Stomach (tissue), 8 donors: ENCODE measurements at regions not wholly inside any gene's neighbourhood (a gene's known extent, or its start where the extent isn't known, plus 50 kb on each side); places are given as distances from the start of the nearest gene placed in this dataset.

Experiments
- DNase-seq, 2 donors: peaks; one replicate each; pipeline versions ENCODE4 v3.0.0 to v3.0.0-alpha.2; 2013 to 2019
- H3K27ac ChIP-seq, 5 donors: fragments of 200-600 bp in 4 of 5; sonication (generic) in 4 of 5; one replicate each; pipeline ENCODE4 v1.5.1; 2013 to 2019; ENCODE audit warnings: mild to moderate bottlenecking in 1 of 5, moderate library complexity in 1 of 5
- H3K27me3 ChIP-seq, 3 donors: fragments of 200-600 bp; sonication (generic); one replicate each; pipeline ENCODE4 v1.5.1; 2017 to 2019; ENCODE audit warnings: mixed run types in 1 of 3
- H3K36me3 ChIP-seq, 4 donors: fragments of 200-600 bp; sonication (generic); 1 replicate in 3 of 4; 2 replicates in 1 of 4; pipeline ENCODE4 v1.5.1; 2016 to 2019
- H3K4me1 ChIP-seq, 4 donors: fragments of 200-600 bp; sonication (generic); one replicate each; pipeline ENCODE4 v1.5.1; 2016 to 2019
- H3K4me3 ChIP-seq, 4 donors: fragments of 200-600 bp; sonication (generic) in 3 of 4; one replicate each; pipeline ENCODE4 v1.5.1; 2016 to 2019; ENCODE audit warnings: mild to moderate bottlenecking in 1 of 4
- H3K9me3 ChIP-seq, 4 donors: fragments of 200-600 bp; sonication (generic); one replicate each; pipeline ENCODE4 v1.5.1; 2016 to 2019
- EP300 ChIP-seq: sonication (generic); formaldehyde crosslinking; IDR thresholded peaks from one replicate; pipeline ENCODE4 v1.6.1; 2017; ENCODE audit warnings: antibody characterized with exemption
- POLR2A ChIP-seq, 4 donors: fragments of 450-650 bp; IDR thresholded peaks; one replicate each; pipeline ENCODE4 v1.6.1; 2016; ENCODE audit warnings: antibody characterized with exemption in 4 of 4, control low read depth in 2 of 4, mild to moderate bottlenecking in 1 of 4, moderate library complexity in 1 of 4
- POLR2AphosphoS5 ChIP-seq, 3 donors: sonication (generic); formaldehyde crosslinking; IDR thresholded peaks; one replicate each; pipeline ENCODE4 v1.6.1; 2016; ENCODE audit warnings: antibody characterized with exemption in 3 of 3
- WGBS, 5 donors: extraction: QIAGEN DNeasy Blood & Tissue Kit in 3 of 5; methylation state at CpG; one replicate each; pipeline versions ENCODE4 v1.1.5 to v1.1.7; 2013 to 2018; 5-methylcytosine and 5-hydroxymethylcytosine counted together
- intact Hi-C: fragments of 100-400 bp; cut with DNase I; formaldehyde crosslinking; loops from one replicate; pipeline ENCODE4 v1.15.1; 2023; ENCODE audit warnings: low total_unique reads
- TF ChIP-seq, protein P1 (sequence below), 7 experiments: fragments of 450-650 bp in 4 of 7; fragments of 200-600 bp in 3 of 7; sonication (generic) in 3 of 7; IDR thresholded peaks; one replicate each; pipeline ENCODE4 v1.5.1; 2016 to 2019; ENCODE audit warnings: antibody characterized with exemption in 7 of 7, control low read depth in 2 of 7, mild to moderate bottlenecking in 1 of 7
- donor health status: healthy with polysubstance abuse.
- donor health status: Bipolar disorder and iron deficiency.
- donor health status: healthy.

DNA sequence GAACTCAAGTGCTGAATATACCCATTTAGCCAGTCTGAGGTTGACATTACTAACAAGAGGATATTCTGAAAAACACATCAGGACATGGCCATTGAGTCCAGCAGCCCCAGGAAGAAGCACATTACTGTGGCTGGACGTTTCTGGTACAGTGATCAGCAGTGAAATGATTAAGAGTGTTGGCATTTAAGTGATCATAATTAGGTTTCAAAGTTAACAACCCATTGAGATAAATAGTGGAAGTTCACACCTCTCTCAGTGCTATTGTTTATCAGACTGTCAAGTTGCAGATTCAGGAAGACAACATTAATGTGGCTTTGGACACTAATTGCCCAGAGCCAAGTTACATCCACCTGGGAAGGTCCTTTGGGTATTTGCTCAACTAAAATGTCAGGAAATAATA lies 139.5 kb upstream of the GAREM1 start:
- Histone ChIP-seq H3K9me3 (peaks cover 0 to 1% (median 0%) of the 10 kb centered on the region in 4 donors), H3K4me3 (no peak overlapping the region), H3K27ac (no peak overlapping the region), H3K27me3 (no peaks in the 10 kb centered on the region), H3K36me3 (no peaks in the 10 kb centered on the region), H3K4me1 (no peaks in the 10 kb centered on the region)
- WGBS, 5 donors: 0 to 28% (median 19%) methylated on average over 1 of the region's 1 CpG
- TF ChIP-seq POLR2AphosphoS5 (IDR thresholded peaks at IDR 0.05): no peak
- TF ChIP-seq, protein P1, sequence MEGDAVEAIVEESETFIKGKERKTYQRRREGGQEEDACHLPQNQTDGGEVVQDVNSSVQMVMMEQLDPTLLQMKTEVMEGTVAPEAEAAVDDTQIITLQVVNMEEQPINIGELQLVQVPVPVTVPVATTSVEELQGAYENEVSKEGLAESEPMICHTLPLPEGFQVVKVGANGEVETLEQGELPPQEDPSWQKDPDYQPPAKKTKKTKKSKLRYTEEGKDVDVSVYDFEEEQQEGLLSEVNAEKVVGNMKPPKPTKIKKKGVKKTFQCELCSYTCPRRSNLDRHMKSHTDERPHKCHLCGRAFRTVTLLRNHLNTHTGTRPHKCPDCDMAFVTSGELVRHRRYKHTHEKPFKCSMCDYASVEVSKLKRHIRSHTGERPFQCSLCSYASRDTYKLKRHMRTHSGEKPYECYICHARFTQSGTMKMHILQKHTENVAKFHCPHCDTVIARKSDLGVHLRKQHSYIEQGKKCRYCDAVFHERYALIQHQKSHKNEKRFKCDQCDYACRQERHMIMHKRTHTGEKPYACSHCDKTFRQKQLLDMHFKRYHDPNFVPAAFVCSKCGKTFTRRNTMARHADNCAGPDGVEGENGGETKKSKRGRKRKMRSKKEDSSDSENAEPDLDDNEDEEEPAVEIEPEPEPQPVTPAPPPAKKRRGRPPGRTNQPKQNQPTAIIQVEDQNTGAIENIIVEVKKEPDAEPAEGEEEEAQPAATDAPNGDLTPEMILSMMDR (IDR thresholded peaks at IDR 0.05): no peak
- TF ChIP-seq EP300: no peak
- no peak for TF ChIP-seq POLR2A (IDR thresholded peaks at IDR 0.05)
- intact Hi-C loops: no loop called here
- DNase-seq: no peak

DNA sequence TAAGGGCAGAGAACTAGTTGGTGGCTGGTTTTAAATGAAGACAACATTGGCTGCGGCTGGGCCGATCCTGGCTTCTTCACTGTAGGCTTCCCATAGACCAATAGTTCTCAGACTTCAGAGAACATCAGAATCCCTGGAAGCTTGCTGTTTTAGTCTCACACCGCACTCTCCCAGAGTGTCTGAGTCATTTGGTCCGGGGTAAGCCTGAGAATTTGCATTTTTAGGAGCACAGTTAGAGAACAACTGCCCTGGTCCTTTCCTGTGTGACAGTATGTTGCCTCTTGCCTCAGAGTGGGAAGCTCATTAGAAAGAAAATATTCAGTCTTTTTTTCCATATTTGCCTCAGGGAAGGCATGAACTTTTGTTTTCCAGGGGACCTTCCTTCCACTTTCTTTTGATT lies 137.1 kb upstream of the GAREM1 start:
- WGBS, 5 donors: 75 to 83% (median 82%) methylated on average over 4 of the region's 4 CpGs
- no peak overlapping the region for H3K4me3 ChIP-seq
- H3K4me1 ChIP-seq: no peaks in the 10 kb centered on the region

DNA sequence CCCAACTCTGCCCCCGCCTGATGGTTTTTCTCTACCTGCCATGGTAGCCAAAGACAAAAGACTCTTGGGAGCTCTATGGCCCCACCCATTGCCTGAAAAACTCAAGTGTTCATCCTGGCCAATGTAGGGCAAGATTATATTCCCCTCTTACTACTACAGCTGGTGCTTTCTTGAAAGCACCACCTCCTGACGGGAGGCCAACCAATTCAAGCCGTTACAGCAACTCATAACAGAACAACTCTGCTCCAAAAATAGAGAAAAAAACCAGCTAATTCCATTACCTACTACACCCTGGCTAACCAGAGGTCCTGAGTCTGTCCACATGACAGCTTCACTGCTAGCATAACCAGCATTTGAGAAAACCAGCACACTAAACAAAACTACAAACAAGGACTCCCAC lies 127.5 kb upstream of the GAREM1 start:
- intact Hi-C loops: no loop called here
- no peaks in the 10 kb centered on the region for H3K4me1 ChIP-seq
- no peak overlapping the region for H3K27ac ChIP-seq
- no peak overlapping the region for H3K4me3 ChIP-seq
- TF ChIP-seq POLR2AphosphoS5 (IDR thresholded peaks at IDR 0.05) (no peak), POLR2A (IDR thresholded peaks at IDR 0.05) (no peak), EP300 (no peak)
- TF ChIP-seq, protein P1 (IDR thresholded peaks at IDR 0.05): no peak
- WGBS, 5 donors: 83 to 95% (median 85%) methylated on average over 3 of the region's 3 CpGs
- H3K36me3 ChIP-seq: no peaks in the 10 kb centered on the region
- H3K9me3 ChIP-seq: peaks cover 0 to 10% (median 0%) of the 10 kb centered on the region in 4 donors
- no peak for DNase-seq
- H3K27me3 ChIP-seq: no peaks in the 10 kb centered on the region

More for the DNA sequence above, 137.1 kb upstream of the GAREM1 start:
- TF ChIP-seq EP300: no peak
- no peak for TF ChIP-seq POLR2AphosphoS5 (IDR thresholded peaks at IDR 0.05)
- TF ChIP-seq, protein P1 (IDR thresholded peaks at IDR 0.05): no peak
- TF ChIP-seq POLR2A (IDR thresholded peaks at IDR 0.05): no peak
- Histone ChIP-seq H3K36me3 (no peaks in the 10 kb centered on the region), H3K27me3 (no peaks in the 10 kb centered on the region), H3K27ac (no peak overlapping the region), H3K9me3 (peaks cover 0 to 6% (median 0%) of the 10 kb centered on the region in 4 donors)
- no peak for DNase-seq
- intact Hi-C loops: no loop called here

DNA sequence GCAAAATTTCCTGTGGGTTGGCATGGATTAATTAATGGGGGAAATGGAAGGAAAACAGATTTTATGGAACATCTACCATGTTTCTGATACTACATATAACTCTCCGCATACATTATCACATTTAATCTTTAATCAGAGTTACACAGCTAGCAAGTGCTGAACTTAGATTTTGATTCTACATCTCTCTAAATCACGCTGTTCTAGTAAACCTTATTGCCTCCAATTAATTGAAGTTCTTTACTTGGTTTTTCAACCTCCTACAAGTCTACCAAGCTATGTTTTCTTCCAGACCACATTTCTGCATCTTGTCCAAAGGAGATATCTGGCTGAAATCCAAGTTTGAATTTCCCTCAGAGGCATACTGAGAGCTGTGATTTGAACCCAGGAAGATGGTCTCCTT lies 125.8 kb upstream of the GAREM1 start:
- H3K4me3 ChIP-seq: no peak overlapping the region
- no peak for TF ChIP-seq POLR2A (IDR thresholded peaks at IDR 0.05)
- TF ChIP-seq EP300: no peak
- no peak for TF ChIP-seq POLR2AphosphoS5 (IDR thresholded peaks at IDR 0.05)
- TF ChIP-seq, protein P1 (IDR thresholded peaks at IDR 0.05): no peak
- H3K9me3 ChIP-seq: peaks cover 0 to 10% (median 0%) of the 10 kb centered on the region in 4 donors
- H3K27ac ChIP-seq: no peak overlapping the region
- no peaks in the 10 kb centered on the region for H3K27me3 ChIP-seq
- DNase-seq: no peak
- H3K4me1 ChIP-seq: no peaks in the 10 kb centered on the region
- intact Hi-C loops: no loop called here
- 45 to 49% (median 48%) methylated on average over 2 of the region's 2 CpGs for WGBS, 5 donors
- no peaks in the 10 kb centered on the region for H3K36me3 ChIP-seq
